NCI-H82 treated with DMSO at 0.1 percent for 48 hours (cell line): ENCODE measurements at regions not wholly inside any gene's neighbourhood (a gene's known extent, or its start where the extent isn't known, plus 50 kb on each side); places are given as distances from the start of the nearest gene placed in this dataset.
"Not testable (repeated sequence)": the region's sequence is repeated elsewhere in the genome, so short reads cannot be mapped to it uniquely, and the experiment has no call there.

Experiments
- DNase-seq: peaks from one replicate; lab custom pipeline; 2025; ENCODE audit not compliant: unreplicated experiment; lab: John Stamatoyannopoulos, UW

DNA sequence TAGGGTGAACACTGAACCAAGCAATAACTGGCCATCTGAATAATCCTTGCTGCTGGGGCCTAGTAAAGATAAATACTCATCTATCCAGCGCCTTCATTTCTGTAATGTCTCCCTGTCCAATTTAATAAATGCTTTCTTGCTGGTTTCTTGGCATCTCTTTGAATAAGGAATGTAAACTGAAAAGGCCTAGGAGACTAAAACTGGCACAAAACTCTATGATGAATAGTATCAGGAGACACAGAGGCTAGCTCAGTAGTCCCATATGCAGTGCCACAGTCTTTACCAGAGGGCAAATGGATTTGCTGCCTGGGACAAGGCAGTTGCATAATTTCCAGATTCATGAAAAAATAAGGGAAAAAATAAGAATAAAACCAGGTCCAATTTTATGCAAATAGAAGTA lies 324.4 kb downstream of the CENPW start:
- DNase-seq = no peak

GRCh38 chr6:126665551-126665950 lies 325.6 kb downstream of the CENPW start:
- no peak for DNase-seq

DNA sequence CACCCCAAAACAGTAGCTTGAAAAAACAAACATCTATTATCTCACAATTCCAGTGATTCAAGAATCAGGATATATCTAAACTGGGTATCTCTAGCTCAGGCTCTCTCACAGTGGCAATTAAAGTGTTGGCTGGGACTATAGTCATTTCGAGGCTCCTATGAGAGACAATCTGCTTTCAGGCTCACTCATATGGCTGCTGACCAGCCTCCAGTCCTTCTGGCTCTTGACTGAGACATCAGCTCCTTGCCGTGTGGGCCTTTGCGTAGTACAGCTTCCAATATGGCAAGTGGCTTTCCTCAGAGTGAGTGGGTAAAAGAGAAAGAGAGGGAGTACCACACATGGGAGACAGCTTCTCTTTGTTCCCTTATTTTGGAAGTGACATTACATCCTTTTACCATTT lies 327.2 kb downstream of the CENPW start:
- DNase-seq = no peak

DNA sequence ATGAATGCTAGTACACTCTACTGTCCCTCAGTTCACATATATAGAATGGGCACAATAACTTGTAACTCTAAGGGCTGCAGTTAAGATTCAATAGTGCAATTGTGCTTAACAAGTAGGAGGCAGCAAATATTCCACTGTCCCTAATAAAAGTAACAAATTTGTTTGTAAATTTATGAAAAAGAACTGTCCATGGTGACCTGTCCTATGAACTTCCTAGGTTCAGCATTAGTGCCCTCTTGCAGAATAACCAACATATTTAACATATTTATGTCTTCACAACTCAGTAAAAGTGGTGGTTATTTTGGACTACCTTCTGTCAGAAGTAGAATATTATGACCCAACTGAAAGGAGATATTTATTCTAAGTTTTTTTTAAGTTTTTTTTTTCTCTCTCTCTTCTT lies 327.8 kb downstream of the CENPW start:
- DNase-seq = no peak

- DNase-seq = no peak
Measured at GRCh38 chr6:126672649-126673048, 332.7 kb downstream of the CENPW start.

DNA sequence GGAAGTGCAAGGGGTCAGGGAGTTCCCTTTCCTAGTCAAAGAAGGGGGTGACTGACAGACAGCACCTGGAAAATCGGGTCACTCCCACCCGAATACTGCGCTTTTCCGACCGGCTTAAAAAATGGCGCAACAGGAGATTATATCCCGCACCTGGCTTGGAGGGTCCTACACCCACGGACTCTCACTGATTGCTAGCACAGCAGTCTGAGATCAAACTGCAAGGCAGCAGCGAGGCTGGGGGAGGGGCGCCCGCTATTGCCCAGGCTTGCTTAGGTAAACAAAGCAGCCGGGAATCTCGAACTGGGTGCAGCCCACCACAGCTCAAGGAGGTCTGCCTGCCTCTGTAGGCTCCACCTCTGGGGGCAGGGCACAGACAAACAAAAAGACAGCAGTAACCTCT lies 333.8 kb downstream of the CENPW start:
- not testable (repeated sequence) for DNase-seq

GRCh38 chr6:126682440-126682839 lies 342.5 kb downstream of the CENPW start:
- DNase-seq = no peak

DNA sequence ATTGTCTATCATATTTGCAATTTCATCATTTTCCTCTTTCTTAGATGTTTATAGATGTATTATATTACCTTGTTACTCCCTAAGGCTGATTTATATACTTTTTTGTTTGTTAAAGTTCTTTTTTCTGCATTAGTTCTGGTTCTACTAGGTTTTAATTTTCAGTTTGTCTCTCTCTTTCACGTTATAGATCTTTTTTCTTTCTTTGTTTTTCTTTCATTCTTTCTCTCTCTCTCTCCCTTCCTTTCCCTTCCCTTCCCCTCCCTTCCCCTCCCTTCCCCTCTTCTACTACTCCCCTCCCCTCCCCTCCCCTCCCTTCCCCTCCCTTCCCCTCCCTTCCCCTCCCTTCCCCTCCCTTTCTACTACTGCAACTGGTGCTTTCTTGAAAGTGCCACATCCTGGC lies 345.3 kb downstream of the CENPW start:
- no peak for DNase-seq

GRCh38 chr6:126696921-126697693 lies 357.2 kb downstream of the CENPW start:
- no peak for DNase-seq

DNA sequence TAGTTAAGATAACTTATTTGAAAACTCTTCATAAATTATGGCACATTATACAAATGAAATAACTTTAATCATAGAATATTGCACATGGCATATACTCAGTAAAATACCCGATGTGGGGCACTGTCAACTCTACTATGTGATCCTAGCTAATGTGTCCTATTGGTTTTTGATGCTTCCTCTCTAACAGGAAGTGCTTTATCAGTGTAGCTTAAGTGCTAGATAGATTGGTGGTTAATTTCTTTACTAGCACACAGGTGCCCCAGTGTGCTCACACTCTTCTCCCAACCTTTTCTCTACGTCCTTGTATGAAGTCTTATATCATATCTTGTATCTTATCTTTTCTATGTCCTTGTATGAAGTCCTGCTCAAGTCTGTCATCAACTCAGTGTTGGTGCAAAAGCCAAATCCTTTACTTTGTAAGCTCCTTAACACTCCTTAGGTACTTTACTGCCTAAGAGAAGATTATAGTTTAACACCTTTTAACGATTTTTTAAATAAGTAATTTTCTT lies 358.9 kb downstream of the CENPW start:
- DNase-seq = no peak

GRCh38 chr6:126701676-126702560 lies 362.0 kb downstream of the CENPW start:
- DNase-seq = no peak

GRCh38 chr6:126716032-126716431 lies 376.1 kb downstream of the CENPW start:
- DNase-seq = no peak

DNA sequence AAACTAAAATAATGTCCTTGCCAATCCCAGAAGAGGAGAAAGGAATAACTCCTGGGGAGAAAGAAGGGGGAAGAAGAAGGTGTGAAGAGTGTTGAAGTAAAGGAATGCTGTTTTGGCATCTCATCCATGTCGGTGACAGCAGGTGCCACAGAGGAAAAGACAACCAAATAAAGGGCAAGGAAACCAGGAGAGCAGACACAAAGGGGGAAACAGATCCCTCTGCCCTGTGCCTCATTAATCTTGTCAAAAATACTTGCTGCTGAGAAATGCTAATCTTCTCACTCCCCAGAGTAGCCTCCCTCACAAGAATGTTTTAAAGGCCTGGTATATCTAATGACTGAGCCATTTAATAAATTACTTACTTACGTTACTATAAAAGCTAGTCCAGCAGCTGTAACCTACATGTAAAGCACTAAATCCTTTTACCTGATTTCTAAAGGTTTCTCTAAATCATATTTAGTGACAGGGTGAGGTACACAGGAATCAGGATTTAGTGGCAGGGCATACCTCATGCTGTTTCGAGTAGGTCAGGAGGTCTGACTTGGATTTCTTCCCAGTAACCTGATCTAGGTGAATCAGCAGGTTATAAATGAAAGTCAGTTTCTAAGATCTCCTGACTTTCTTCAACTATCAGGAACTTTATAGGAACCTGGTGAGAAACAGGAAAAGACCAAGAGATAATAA lies 377.1 kb downstream of the CENPW start:
- peak; percentile 71 for DNase-seq

DNA sequence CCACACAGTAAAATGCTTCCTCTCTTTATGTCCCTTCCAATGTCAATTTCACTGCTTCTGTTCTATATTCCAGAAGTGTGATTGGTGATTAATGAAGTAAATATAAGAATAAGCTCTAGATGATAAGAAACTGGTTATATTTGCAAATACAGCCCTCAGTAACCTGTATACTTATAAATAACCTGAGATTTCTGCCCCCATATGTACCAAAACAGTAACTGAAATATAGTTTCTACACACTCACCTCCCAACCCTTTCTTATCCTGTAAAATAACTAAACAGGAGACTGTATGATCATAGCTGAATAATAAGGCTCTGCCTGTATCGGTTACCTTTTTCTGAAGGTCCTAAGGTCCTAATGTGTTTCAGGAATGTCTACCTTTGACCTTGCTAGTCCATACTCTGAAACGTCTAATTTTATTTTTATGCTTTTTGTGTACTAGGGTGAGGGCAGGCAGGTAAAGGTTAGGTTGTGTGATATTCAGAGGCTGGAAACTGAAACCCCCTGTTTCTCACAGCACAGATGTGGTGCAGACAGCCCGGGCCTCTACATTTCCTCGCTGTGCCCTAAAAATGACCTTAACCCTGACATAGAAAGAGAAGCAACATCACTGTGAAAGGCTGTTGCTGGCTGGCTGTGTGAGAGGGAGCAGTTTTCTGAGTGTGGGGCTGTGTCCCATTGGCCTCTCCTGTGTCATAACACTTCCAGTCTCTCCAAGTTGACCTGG lies 378.8 kb downstream of the CENPW start:
- no peak for DNase-seq

- DNase-seq = no peak
Measured at GRCh38 chr6:126720304-126720703, 380.4 kb downstream of the CENPW start.

- DNase-seq = no peak
Measured at GRCh38 chr6:126721581-126722160, 381.8 kb downstream of the CENPW start.

GRCh38 chr6:126722411-126722810 lies 382.5 kb downstream of the CENPW start:
- DNase-seq = no peak

DNA sequence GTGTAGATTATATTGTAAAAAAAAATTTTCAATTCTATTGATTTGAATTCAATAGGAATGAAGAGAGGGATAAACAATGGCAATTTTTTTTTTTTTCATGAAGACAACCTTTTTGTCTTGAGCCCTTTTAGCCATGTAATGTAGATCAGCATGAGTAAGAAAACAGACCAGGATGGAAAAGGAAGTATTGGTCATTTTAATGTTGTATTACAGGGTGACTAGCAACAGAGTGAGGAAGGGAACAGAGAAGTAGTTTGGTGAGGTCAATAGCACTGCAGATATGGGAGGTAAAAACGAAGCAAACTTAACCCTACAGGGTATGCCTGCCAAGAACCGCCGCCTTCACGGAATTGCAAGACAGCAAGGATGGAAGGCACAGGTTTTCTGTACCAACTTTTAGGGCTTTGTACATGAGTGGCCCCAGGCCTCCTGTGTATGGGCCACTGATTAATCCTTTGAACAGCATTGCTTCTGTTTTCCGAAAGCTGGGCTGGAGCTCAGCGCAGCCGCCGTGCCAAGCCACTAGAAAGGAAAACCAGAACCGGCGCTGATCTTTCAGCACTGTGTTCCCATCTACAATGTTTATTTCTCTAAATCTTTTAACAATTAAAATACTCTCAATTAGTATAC lies 383.7 kb downstream of the CENPW start:
- DNase-seq = no peak

DNA sequence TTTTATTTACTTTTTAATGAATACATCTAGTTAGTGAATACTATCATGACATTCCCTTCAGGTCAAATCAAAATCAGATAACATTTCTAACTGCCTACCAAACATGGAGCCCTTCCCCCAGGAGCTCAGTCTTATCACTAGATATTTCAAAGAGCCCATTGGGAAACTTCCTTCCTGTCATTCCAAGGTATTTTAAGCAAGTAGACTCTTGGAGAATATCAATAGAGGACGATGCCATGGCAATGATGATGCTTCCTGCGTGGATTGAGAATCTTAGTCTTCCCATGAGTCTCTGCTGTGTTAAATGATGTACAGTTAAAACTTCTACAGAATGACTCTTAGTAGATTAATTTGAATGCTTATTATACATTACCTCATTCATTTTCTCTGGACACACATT lies 384.9 kb downstream of the CENPW start:
- no peak for DNase-seq

GRCh38 chr6:126726454-126726853 lies 386.5 kb downstream of the CENPW start:
- not testable (repeated sequence) for DNase-seq
